Uterus (tissue), 3 donors: ENCODE measurements at regions not wholly inside any gene's neighbourhood (a gene's known extent, or its start where the extent isn't known, plus 50 kb on each side); places are given as distances from the start of the nearest gene placed in this dataset.
"Not testable (repeated sequence)": the region's sequence is repeated elsewhere in the genome, so short reads cannot be mapped to it uniquely, and the experiment has no call there.

Experiments used
- DNase-seq, 2 donors: peaks; one replicate each; pipeline ENCODE4 v3.0.0-alpha.2; 2019 to 2020
- H3K27ac ChIP-seq, 2 donors: fragments of 200-600 bp; sonication (generic); 1 replicate in 1 of 2; 2 replicates in 1 of 2; pipeline ENCODE4 v1.5.1; 2016 to 2018
- H3K27me3 ChIP-seq, 2 donors: fragments of 200-600 bp; sonication (generic); one replicate each; pipeline ENCODE4 v1.5.1; 2018 to 2019; ENCODE audit warnings: control low read depth in 1 of 2
- H3K36me3 ChIP-seq, 2 donors: fragments of 200-600 bp; sonication (generic); one replicate each; pipeline ENCODE4 v1.5.1; 2019; ENCODE audit warnings: control low read depth in 1 of 2
- H3K4me1 ChIP-seq, 2 donors: fragments of 200-600 bp; sonication (generic); one replicate each; pipeline ENCODE4 v1.5.1; 2018 to 2019; ENCODE audit warnings: control low read depth in 1 of 2
- H3K4me3 ChIP-seq, 2 donors: fragments of 200-600 bp; sonication (generic); 1 replicate in 1 of 2; 2 replicates in 1 of 2; pipeline ENCODE4 v1.5.1; 2018 to 2019; ENCODE audit warnings: mild to moderate bottlenecking in 1 of 2
- H3K9me3 ChIP-seq, 2 donors: fragments of 200-600 bp; sonication (generic); one replicate each; pipeline ENCODE4 v1.5.1; 2019; ENCODE audit warnings: control low read depth in 1 of 2
- CTCF ChIP-seq, 4 experiments: fragments of 200-600 bp in 2 of 4; fragments of 450-650 bp in 2 of 4; sonication (generic) in 2 of 4; IDR thresholded peaks; one replicate each; pipeline ENCODE4 v1.5.1; 2016 to 2019; ENCODE audit warnings: antibody characterized with exemption in 4 of 4, mild to moderate bottlenecking in 2 of 4, moderate library complexity in 1 of 4
- POLR2A ChIP-seq, 2 donors: fragments of 450-650 bp; IDR thresholded peaks; one replicate each; pipeline ENCODE4 v1.6.1; 2016; ENCODE audit warnings: antibody characterized with exemption in 2 of 2, mild to moderate bottlenecking in 1 of 2, moderate library complexity in 1 of 2
- intact Hi-C: fragments of 100-400 bp; cut with DNase I; formaldehyde crosslinking; loops from one replicate; pipeline ENCODE4 v1.15.1; 2023; ENCODE audit warnings: low total_unique reads
- donor health status: DM: yes; HTN: yes; CAD: no.

GRCh38 chr17:34741967-34742366, 162.6 kb downstream of the TMEM132E start:
- Histone ChIP-seq H3K9me3 (no peaks in the 10 kb centered on the region), H3K27ac (no peak overlapping the region), H3K4me1 (no peaks in the 10 kb centered on the region), H3K27me3 (no peaks in the 10 kb centered on the region), H3K36me3 (no peaks in the 10 kb centered on the region), H3K4me3 (no peak overlapping the region)
- DNase-seq = no peak
- intact Hi-C loops = no loop called here
- TF ChIP-seq CTCF (IDR thresholded peaks at IDR 0.05) (no peak), POLR2A (IDR thresholded peaks at IDR 0.05) (no peak)

GRCh38 chr17:34740565-34741520, 161.5 kb downstream of the TMEM132E start:
- H3K4me3 ChIP-seq = no peak overlapping the region
- H3K9me3 ChIP-seq = no peaks in the 10 kb centered on the region
- DNase-seq = no peak
- no peaks in the 10 kb centered on the region for H3K27me3 ChIP-seq
- H3K4me1 ChIP-seq = no peaks in the 10 kb centered on the region
- no peaks in the 10 kb centered on the region for H3K36me3 ChIP-seq
- TF ChIP-seq CTCF (IDR thresholded peaks at IDR 0.05) (no peak), POLR2A (IDR thresholded peaks at IDR 0.05) (no peak)
- intact Hi-C loops = no loop called here
- H3K27ac ChIP-seq = no peak overlapping the region

- intact Hi-C loops = no loop called here
- Histone ChIP-seq H3K36me3 (no peaks in the 10 kb centered on the region), H3K27me3 (no peaks in the 10 kb centered on the region), H3K27ac (no peak overlapping the region), H3K4me3 (no peak overlapping the region), H3K9me3 (no peaks in the 10 kb centered on the region), H3K4me1 (no peaks in the 10 kb centered on the region)
- no peak for DNase-seq
- no peak for TF ChIP-seq POLR2A (IDR thresholded peaks at IDR 0.05)
- no peak for TF ChIP-seq CTCF (IDR thresholded peaks at IDR 0.05)
Measured at GRCh38 chr17:34739386-34739785, 160.0 kb downstream of the TMEM132E start.

- intact Hi-C loops, H3K27me3 ChIP-seq, H3K9me3 ChIP-seq, H3K4me1 ChIP-seq, H3K27ac ChIP-seq, H3K36me3 ChIP-seq, H3K4me3 ChIP-seq, DNase-seq: not testable (repeated sequence)
Measured at GRCh38 chr17:34737673-34738072, 158.3 kb downstream of the TMEM132E start.

GRCh38 chr17:34736611-34737010, 157.2 kb downstream of the TMEM132E start:
- Histone ChIP-seq H3K27me3 (no peaks in the 10 kb centered on the region), H3K36me3 (no peaks in the 10 kb centered on the region), H3K4me1 (no peaks in the 10 kb centered on the region), H3K27ac (no peak overlapping the region), H3K9me3 (no peaks in the 10 kb centered on the region), H3K4me3 (no peak overlapping the region)
- TF ChIP-seq CTCF (IDR thresholded peaks at IDR 0.05) (no peak), POLR2A (IDR thresholded peaks at IDR 0.05) (no peak)
- no peak for DNase-seq
- intact Hi-C loops = no loop called here
